Astrocyte (in vitro differentiated cells and primary cell): ENCODE measurements at regions not wholly inside any gene's neighbourhood (a gene's known extent, or its start where the extent isn't known, plus 50 kb on each side); places are given as distances from the start of the nearest gene placed in this dataset.

Experiments
- DNase-seq: peaks from one replicate; pipeline ENCODE4 v3.0.0-alpha.2; 2010; ENCODE audit warnings: low read depth
- FAIRE-seq: peaks from 2 replicates; lab custom pipeline; 2011; peaks lifted over from hg19 to GRCh38; lab: Jason Lieb, UNC
- H2AFZ ChIP-seq: 2 replicates; pipeline ENCODE4 v1.6.0; 2012; ENCODE audit warnings: low read depth, low read length, inconsistent platforms
- H3K27ac ChIP-seq: 2 replicates; pipeline ENCODE4 v1.5.1; 2011; ENCODE audit warnings: low read depth, low read length, inconsistent platforms
- H3K27me3 ChIP-seq: 2 replicates; pipeline ENCODE4 v1.6.0; 2011; ENCODE audit warnings: low read length, inconsistent platforms; ENCODE audit not compliant: insufficient read depth
- H3K36me3 ChIP-seq: 2 replicates; pipeline ENCODE4 v1.5.1; 2011; ENCODE audit warnings: low read length, inconsistent platforms; ENCODE audit not compliant: insufficient read depth
- H3K4me1 ChIP-seq: 2 replicates; pipeline ENCODE4 v1.5.1; 2011; ENCODE audit warnings: low read length, inconsistent platforms; ENCODE audit not compliant: insufficient read depth
- H3K4me2 ChIP-seq: 2 replicates; pipeline ENCODE4 v1.6.0; 2012; ENCODE audit warnings: low read length, inconsistent platforms
- H3K4me3 ChIP-seq: 2 replicates; pipeline ENCODE4 v1.5.1; 2011; ENCODE audit warnings: low read depth, mild to moderate bottlenecking, low read length, inconsistent platforms; ENCODE audit not compliant: insufficient read depth
- H3K79me2 ChIP-seq: 2 replicates; pipeline ENCODE4 v1.6.0; 2012; ENCODE audit warnings: mild to moderate bottlenecking, low read length, inconsistent platforms; ENCODE audit not compliant: insufficient read depth
- H3K9ac ChIP-seq: 2 replicates; pipeline ENCODE4 v1.6.0; 2012; ENCODE audit warnings: mild to moderate bottlenecking, low read length, inconsistent platforms
- H3K9me3 ChIP-seq: 2 replicates; pipeline ENCODE4 v1.5.1; 2012; ENCODE audit warnings: low read depth, mild to moderate bottlenecking, low read length, inconsistent platforms; ENCODE audit not compliant: insufficient read depth
- H4K20me1 ChIP-seq: 2 replicates; pipeline ENCODE4 v1.6.0; 2012; ENCODE audit warnings: low read length, inconsistent platforms; ENCODE audit not compliant: insufficient read depth
- H3K27ac Mint-ChIP-seq: one replicate; pipeline ENCODE4 v1.8.0; 2021; ENCODE audit warnings: mild to moderate bottlenecking, mixed read lengths; ENCODE audit not compliant: unreplicated experiment
- H3K27me3 Mint-ChIP-seq: one replicate; pipeline ENCODE4 v1.8.0; 2021; ENCODE audit warnings: low read depth, mixed read lengths; ENCODE audit not compliant: unreplicated experiment
- H3K36me3 Mint-ChIP-seq: one replicate; pipeline ENCODE4 v1.8.0; 2021; ENCODE audit warnings: low read depth, mixed read lengths; ENCODE audit not compliant: unreplicated experiment
- H3K4me1 Mint-ChIP-seq: one replicate; pipeline ENCODE4 v1.8.0; 2021; ENCODE audit warnings: low read depth, mixed read lengths; ENCODE audit not compliant: unreplicated experiment
- H3K4me3 Mint-ChIP-seq: one replicate; pipeline ENCODE4 v1.8.0; 2021; ENCODE audit warnings: mild to moderate bottlenecking, moderate library complexity, mixed read lengths; ENCODE audit not compliant: unreplicated experiment
- H3K9me3 Mint-ChIP-seq: one replicate; pipeline ENCODE4 v1.8.0; 2021; ENCODE audit warnings: mild to moderate bottlenecking, mixed read lengths; ENCODE audit not compliant: unreplicated experiment
- CTCF ChIP-seq: IDR thresholded peaks from 2 replicates; pipeline ENCODE4 v1.5.1; 2011; ENCODE audit warnings: low read depth, mild to moderate bottlenecking, inconsistent platforms, low read length, moderate library complexity; ENCODE audit not compliant: insufficient read depth
- EZH2 ChIP-seq: IDR thresholded peaks from 2 replicates; pipeline ENCODE4 v1.6.1; 2012; ENCODE audit warnings: mild to moderate bottlenecking, low read length, inconsistent platforms; ENCODE audit not compliant: insufficient read depth

GRCh38 chr5:143636931-143637528 is 174.9 kb upstream of the HMHB1 start:
- TF ChIP-seq EZH2: no peak
- no peak for TF ChIP-seq CTCF
- DNase-seq (peak; percentile 88), FAIRE-seq (no peak)
- H3K79me2 ChIP-seq: no peaks in the 10 kb centered on the region
- H3K9ac ChIP-seq: peak overlapping the region; percentile 45
- Mint-ChIP-seq H3K4me1 (peaks cover 13% of the 10 kb centered on the region), H3K9me3 (no peaks in the 10 kb centered on the region), H3K36me3 (no peaks in the 10 kb centered on the region), H3K4me3 (no peak overlapping the region), H3K27ac (no peak overlapping the region), H3K27me3 (no peaks in the 10 kb centered on the region)
- H3K4me1 ChIP-seq: peaks cover 33% of the 10 kb centered on the region
- no peaks in the 10 kb centered on the region for H4K20me1 ChIP-seq
- peak overlapping the region; percentile 56 for H3K27ac ChIP-seq
- no peaks in the 10 kb centered on the region for H3K9me3 ChIP-seq
- peak overlapping the region; percentile 55 for H3K4me2 ChIP-seq
- H3K4me3 ChIP-seq: no peak overlapping the region
- H3K36me3 ChIP-seq: no peaks in the 10 kb centered on the region
- no peak overlapping the region for H2AFZ ChIP-seq
- no peaks in the 10 kb centered on the region for H3K27me3 ChIP-seq

GRCh38 chr5:143635888-143636287 is 176.1 kb upstream of the HMHB1 start:
- no peak overlapping the region for H3K27ac Mint-ChIP-seq
- peaks cover 28% of the 10 kb centered on the region for H3K4me1 ChIP-seq
- no peak for TF ChIP-seq CTCF
- no peak for TF ChIP-seq EZH2
- no peaks in the 10 kb centered on the region for H3K36me3 Mint-ChIP-seq
- no peaks in the 10 kb centered on the region for H4K20me1 ChIP-seq
- peak overlapping the region; percentile 6 for H3K27ac ChIP-seq
- H3K9me3 ChIP-seq: no peaks in the 10 kb centered on the region
- DNase-seq: peak; percentile 67
- H3K36me3 ChIP-seq: no peaks in the 10 kb centered on the region
- H3K27me3 ChIP-seq: no peaks in the 10 kb centered on the region
- H3K4me3 ChIP-seq: no peak overlapping the region
- H3K4me2 ChIP-seq: no peak overlapping the region
- H3K27me3 Mint-ChIP-seq: no peaks in the 10 kb centered on the region
- H3K9me3 Mint-ChIP-seq: no peaks in the 10 kb centered on the region
- H3K9ac ChIP-seq: no peak overlapping the region
- peaks cover 13% of the 10 kb centered on the region for H3K4me1 Mint-ChIP-seq
- H3K79me2 ChIP-seq: no peaks in the 10 kb centered on the region
- no peak for FAIRE-seq
- H2AFZ ChIP-seq: no peak overlapping the region
- no peak overlapping the region for H3K4me3 Mint-ChIP-seq

- H3K4me1 Mint-ChIP-seq: peaks cover 15% of the 10 kb centered on the region
- no peak overlapping the region for H3K4me3 Mint-ChIP-seq
Observed at GRCh38 chr5:143635146-143635752, 176.7 kb upstream of the HMHB1 start.

More at GRCh38 chr5:143635146-143635752, 176.7 kb upstream of the HMHB1 start:
- FAIRE-seq (peak; percentile 100), DNase-seq (peak; percentile 86)
- Histone ChIP-seq H3K27ac (peak overlapping the region; percentile 58), H3K9ac (no peak overlapping the region), H3K9me3 (no peaks in the 10 kb centered on the region), H3K4me2 (peak overlapping the region; percentile 47), H3K79me2 (no peaks in the 10 kb centered on the region), H2AFZ (peak overlapping the region; percentile 20), H3K27me3 (no peaks in the 10 kb centered on the region), H4K20me1 (no peaks in the 10 kb centered on the region), H3K4me1 (peaks cover 33% of the 10 kb centered on the region), H3K36me3 (no peaks in the 10 kb centered on the region), H3K4me3 (no peak overlapping the region)
- Mint-ChIP-seq H3K9me3 (no peaks in the 10 kb centered on the region), H3K36me3 (no peaks in the 10 kb centered on the region), H3K27me3 (no peaks in the 10 kb centered on the region), H3K27ac (no peak overlapping the region)
- TF ChIP-seq EZH2: no peak
- no peak for TF ChIP-seq CTCF
